ENCODE measurements at regions not wholly inside any gene's neighbourhood (a gene's known extent, or its start where the extent isn't known, plus 50 kb on each side); places are given as distances from the start of the nearest gene placed in this dataset.

DNA sequence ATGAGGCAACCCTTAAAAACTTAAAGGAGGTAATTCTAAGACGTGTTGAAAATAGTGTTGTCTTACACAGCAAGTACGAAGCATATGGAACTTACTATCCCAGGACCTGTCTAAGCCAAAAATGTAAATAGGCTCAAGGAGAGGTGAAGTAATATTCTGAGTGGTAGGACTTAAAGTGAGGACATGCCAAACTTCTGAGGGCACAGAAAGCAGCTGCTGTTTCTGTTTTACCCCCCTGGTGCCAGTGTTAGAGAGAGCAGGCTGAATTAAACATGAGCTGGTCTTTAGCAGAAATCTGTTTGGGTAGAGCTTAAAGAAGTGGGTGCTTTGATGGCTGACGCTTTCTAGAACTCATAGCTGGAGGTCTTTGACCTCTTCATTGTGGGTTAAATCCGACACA, 149.7 kb upstream of the NPHP3 start:
- H3K27me3 Mint-ChIP-seq (ENCODE audit: unreplicated experiment) = peaks cover 22% of the 10 kb centered on the region
- H3K9me3 Mint-ChIP-seq (ENCODE audit: unreplicated experiment) = no peaks in the 10 kb centered on the region
- H3K4me1 Mint-ChIP-seq (ENCODE audit: unreplicated experiment) = no peaks in the 10 kb centered on the region
- no peak for DNase-seq (ENCODE audit: extremely low spot score, unreplicated experiment)
- no peak overlapping the region for H3K4me3 Mint-ChIP-seq (ENCODE audit: unreplicated experiment)
- TF ChIP-seq CTCF (IDR thresholded peaks at IDR 0.05) = no peak
- H3K27ac Mint-ChIP-seq (ENCODE audit: unreplicated experiment) = no peak overlapping the region
- H3K36me3 Mint-ChIP-seq (ENCODE audit: unreplicated experiment) = no peaks in the 10 kb centered on the region

GRCh38 chr3:132870541-132870940, 148.3 kb upstream of the NPHP3 start:
- no peak overlapping the region for H3K4me3 Mint-ChIP-seq (ENCODE audit: unreplicated experiment)
- no peaks in the 10 kb centered on the region for H3K36me3 Mint-ChIP-seq (ENCODE audit: unreplicated experiment)
- H3K27me3 Mint-ChIP-seq (ENCODE audit: unreplicated experiment) = peaks cover 15% of the 10 kb centered on the region
- DNase-seq (ENCODE audit: extremely low spot score, unreplicated experiment) = no peak
- H3K27ac Mint-ChIP-seq (ENCODE audit: unreplicated experiment) = no peak overlapping the region
- TF ChIP-seq CTCF (IDR thresholded peaks at IDR 0.05) = no peak
- H3K4me1 Mint-ChIP-seq (ENCODE audit: unreplicated experiment) = no peaks in the 10 kb centered on the region
- no peaks in the 10 kb centered on the region for H3K9me3 Mint-ChIP-seq (ENCODE audit: unreplicated experiment)

DNA sequence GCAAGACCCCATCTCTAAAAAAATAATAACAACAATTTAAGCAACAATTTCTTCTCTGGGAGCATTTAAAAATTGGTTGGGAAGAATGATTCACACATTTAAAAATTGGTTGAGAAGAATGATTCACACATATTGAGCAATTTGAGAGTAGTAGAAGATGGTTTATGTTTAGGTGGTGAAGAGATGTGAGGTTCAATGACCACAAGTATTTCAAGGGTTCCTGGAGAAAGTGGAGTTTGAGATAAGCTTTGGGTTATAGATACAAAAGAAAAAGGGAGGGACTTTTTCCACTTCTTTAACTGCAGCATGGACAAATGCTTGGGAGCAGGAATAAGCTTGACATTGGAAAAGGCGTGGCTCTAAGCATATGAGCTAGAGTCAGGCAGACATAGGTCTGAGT, 145.7 kb upstream of the NPHP3 start:
- DNase-seq (ENCODE audit: extremely low spot score, unreplicated experiment) = no peak

DNA sequence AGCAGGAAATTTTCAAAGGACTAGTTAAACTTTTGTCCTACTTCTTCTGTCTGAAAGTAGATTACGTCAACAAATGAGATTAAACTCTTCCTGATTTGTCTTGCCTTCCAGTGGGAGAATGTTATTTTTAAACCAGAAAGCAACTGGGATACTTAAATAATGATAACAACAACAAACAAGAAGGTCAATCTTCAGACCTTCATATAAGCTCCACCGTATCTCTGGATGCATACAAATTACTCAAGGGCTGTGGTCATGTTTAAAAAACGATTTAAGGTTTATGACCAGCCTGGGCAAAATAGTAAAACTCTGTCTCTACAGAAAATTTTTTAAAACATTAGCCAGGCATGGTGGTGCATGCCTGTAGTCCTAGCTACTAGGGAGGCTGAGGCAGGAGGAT, 145.3 kb upstream of the NPHP3 start:
- Mint-ChIP-seq H3K36me3 (ENCODE audit: unreplicated experiment) (no peaks in the 10 kb centered on the region), H3K4me1 (ENCODE audit: unreplicated experiment) (no peaks in the 10 kb centered on the region), H3K27me3 (ENCODE audit: unreplicated experiment) (peaks cover 21% of the 10 kb centered on the region), H3K9me3 (ENCODE audit: unreplicated experiment) (no peaks in the 10 kb centered on the region), H3K27ac (ENCODE audit: unreplicated experiment) (no peak overlapping the region), H3K4me3 (ENCODE audit: unreplicated experiment) (no peak overlapping the region)
- TF ChIP-seq CTCF (IDR thresholded peaks at IDR 0.05) = no peak
- no peak for DNase-seq (ENCODE audit: extremely low spot score, unreplicated experiment)

More for the DNA sequence above, 145.7 kb upstream of the NPHP3 start:
- Mint-ChIP-seq H3K36me3 (ENCODE audit: unreplicated experiment) (no peaks in the 10 kb centered on the region), H3K4me1 (ENCODE audit: unreplicated experiment) (no peaks in the 10 kb centered on the region), H3K9me3 (ENCODE audit: unreplicated experiment) (no peaks in the 10 kb centered on the region), H3K27ac (ENCODE audit: unreplicated experiment) (no peak overlapping the region), H3K4me3 (ENCODE audit: unreplicated experiment) (no peak overlapping the region), H3K27me3 (ENCODE audit: unreplicated experiment) (peaks cover 21% of the 10 kb centered on the region)
- TF ChIP-seq CTCF (IDR thresholded peaks at IDR 0.05) = no peak

DNA sequence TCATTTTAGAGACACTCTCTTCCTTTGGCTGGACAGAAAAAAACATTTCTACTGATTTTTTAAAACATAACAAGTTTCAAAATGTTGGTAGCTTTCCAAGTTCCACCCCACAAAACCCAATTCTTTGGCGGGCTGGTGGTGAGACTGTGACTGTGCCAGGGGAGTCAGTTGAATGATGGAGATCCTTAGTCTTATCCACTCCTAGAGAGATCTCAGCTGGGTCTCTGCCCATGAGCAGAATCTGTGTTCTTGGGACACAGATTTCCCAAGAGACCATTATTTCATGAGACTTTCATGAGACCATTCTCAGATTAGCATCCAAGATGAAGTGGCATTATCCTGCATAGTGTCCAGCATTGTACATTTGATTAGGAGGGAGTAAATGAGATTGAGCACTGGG, 135.1 kb upstream of the NPHP3 start:
- H3K36me3 Mint-ChIP-seq (ENCODE audit: unreplicated experiment) = no peaks in the 10 kb centered on the region
- H3K9me3 Mint-ChIP-seq (ENCODE audit: unreplicated experiment) = no peaks in the 10 kb centered on the region
- peaks cover 22% of the 10 kb centered on the region for H3K27me3 Mint-ChIP-seq (ENCODE audit: unreplicated experiment)
- no peaks in the 10 kb centered on the region for H3K4me1 Mint-ChIP-seq (ENCODE audit: unreplicated experiment)
- H3K27ac Mint-ChIP-seq (ENCODE audit: unreplicated experiment) = no peak overlapping the region
- no peak for DNase-seq (ENCODE audit: extremely low spot score, unreplicated experiment)
- TF ChIP-seq CTCF (IDR thresholded peaks at IDR 0.05) = no peak
- no peak overlapping the region for H3K4me3 Mint-ChIP-seq (ENCODE audit: unreplicated experiment)
